Body of pancreas (tissue), 4 donors: ENCODE measurements at regions not wholly inside any gene's neighbourhood (a gene's known extent, or its start where the extent isn't known, plus 50 kb on each side); places are given as distances from the start of the nearest gene placed in this dataset.

ENCODE experiments used
- ATAC-seq: fragments of 150-250 bp; one replicate; pipeline ENCODE4 v1.9.1; 2016
- DNase-seq, 4 donors: peaks; one replicate each; pipeline ENCODE4 v3.0.0-alpha.2; 2019
- H3K27ac ChIP-seq, 4 donors: fragments of 200-600 bp; sonication (generic); 1 replicate in 3 of 4; 2 replicates in 1 of 4; pipeline versions ENCODE4 v1.5.1 to v1.6.1; 2016 to 2019; ENCODE audit warnings: mild to moderate bottlenecking in 1 of 4, mixed read lengths in 1 of 4, moderate library complexity in 1 of 4
- H3K27me3 ChIP-seq, 2 donors: fragments of 200-600 bp; sonication (generic); one replicate each; pipeline ENCODE4 v1.6.0; 2016; ENCODE audit warnings: mild to moderate bottlenecking in 1 of 2
- H3K36me3 ChIP-seq, 2 donors: fragments of 200-600 bp; sonication (generic); replicated peaks in 1 of 2; 2 replicates each; pipeline ENCODE4 v1.5.1; 2016; ENCODE audit warnings: low read depth in 2 of 2; ENCODE audit not compliant: insufficient read depth in 1 of 2
- H3K4me1 ChIP-seq: fragments of 200-600 bp; sonication (generic); one replicate; pipeline ENCODE4 v1.6.0; 2016
- H3K4me3 ChIP-seq, 2 donors: fragments of 200-600 bp; sonication (generic); 1 replicate in 1 of 2; 2 replicates in 1 of 2; pipeline ENCODE4 v1.5.1; 2016 to 2019
- H3K9me3 ChIP-seq, 3 donors: fragments of 200-600 bp; sonication (generic); 1 replicate in 2 of 3; 2 replicates in 1 of 3; pipeline ENCODE4 v1.5.1; 2016
- CTCF ChIP-seq, 7 experiments: fragments of 450-650 bp in 4 of 7; fragments of 200-600 bp in 3 of 7; sonication (generic) in 3 of 7; IDR thresholded peaks; one replicate each; pipeline ENCODE4 v1.5.1; 2016 to 2019; ENCODE audit warnings: antibody characterized with exemption in 7 of 7
- POLR2A ChIP-seq, 3 donors: fragments of 450-650 bp; IDR thresholded peaks; one replicate each; pipeline ENCODE4 v1.6.1; 2016; ENCODE audit warnings: antibody characterized with exemption in 3 of 3, mild to moderate bottlenecking in 2 of 3
- WGBS, 2 donors: methylation state at CpG; one replicate each; pipeline ENCODE4 v1.1.5; 2017; 5-methylcytosine and 5-hydroxymethylcytosine counted together
- intact Hi-C: fragments of 100-400 bp; cut with DNase I; formaldehyde crosslinking; loops from one replicate; pipeline ENCODE4 v1.15.1; 2023

- intact Hi-C loops = loop anchor here (10.0 kb wide), 1 partner anchor 210 kb away; no protein-coding TSS in a partner anchor
- TF ChIP-seq CTCF (IDR thresholded peaks at IDR 0.05) (no peak), POLR2A (IDR thresholded peaks at IDR 0.05) (no peak)
- no peak overlapping the region for H3K4me3 ChIP-seq
These were observed 79.5 kb upstream of the MAP2 start for GRCh38 chr2:209344349-209344748.

GRCh38 chr2:209348433-209348832 lies 75.4 kb upstream of the MAP2 start:
- 61 to 62% methylated on average over 5 to 6 of the region's 6 CpGs for WGBS, 2 donors
- Histone ChIP-seq H3K36me3 (no peaks in the 10 kb centered on the region), H3K27ac (no peak overlapping the region), H3K9me3 (no peaks in the 10 kb centered on the region), H3K4me3 (no peak overlapping the region), H3K27me3 (no peaks in the 10 kb centered on the region), H3K4me1 (no peaks in the 10 kb centered on the region)
- intact Hi-C loops = loop anchor here (10.0 kb wide), 1 partner anchor 206 kb away; no protein-coding TSS in a partner anchor
- no peak for TF ChIP-seq CTCF (IDR thresholded peaks at IDR 0.05)
- no peak for TF ChIP-seq POLR2A (IDR thresholded peaks at IDR 0.05)
- DNase-seq (no peak), ATAC-seq (no peak)

More at GRCh38 chr2:209344349-209344748, 79.5 kb upstream of the MAP2 start:
- no peak for ATAC-seq
- DNase-seq = no peak
- no peaks in the 10 kb centered on the region for H3K9me3 ChIP-seq
- no peaks in the 10 kb centered on the region for H3K4me1 ChIP-seq
- no peaks in the 10 kb centered on the region for H3K27me3 ChIP-seq
- no peak overlapping the region for H3K27ac ChIP-seq
- H3K36me3 ChIP-seq = no peaks in the 10 kb centered on the region
- 52 to 54% methylated on average over 3 of the region's 3 CpGs for WGBS, 2 donors

GRCh38 chr2:209351636-209352035 lies 72.2 kb upstream of the MAP2 start:
- no peak for TF ChIP-seq POLR2A (IDR thresholded peaks at IDR 0.05)
- no peak for TF ChIP-seq CTCF (IDR thresholded peaks at IDR 0.05)
- no peaks in the 10 kb centered on the region for H3K27me3 ChIP-seq
- no peak overlapping the region for H3K4me3 ChIP-seq
- ATAC-seq = no peak
- no peaks in the 10 kb centered on the region for H3K4me1 ChIP-seq
- intact Hi-C loops = no loop called here
- WGBS, 2 donors = 54 to 61% methylated on average over 3 of the region's 3 CpGs
- H3K36me3 ChIP-seq = no peaks in the 10 kb centered on the region
- H3K27ac ChIP-seq = no peak overlapping the region
- no peaks in the 10 kb centered on the region for H3K9me3 ChIP-seq
- no peak for DNase-seq

GRCh38 chr2:209358992-209359391 lies 64.9 kb upstream of the MAP2 start:
- DNase-seq = no peak
- intact Hi-C loops = no loop called here
- H3K27me3 ChIP-seq = no peaks in the 10 kb centered on the region

More at GRCh38 chr2:209358992-209359391, 64.9 kb upstream of the MAP2 start:
- Histone ChIP-seq H3K9me3 (no peaks in the 10 kb centered on the region), H3K27ac (no peak overlapping the region), H3K4me3 (no peak overlapping the region), H3K36me3 (no peaks in the 10 kb centered on the region), H3K4me1 (no peaks in the 10 kb centered on the region)
- WGBS, 2 donors = 77 to 80% methylated on average over 2 of the region's 2 CpGs
- TF ChIP-seq CTCF (IDR thresholded peaks at IDR 0.05) = no peak
- no peak for TF ChIP-seq POLR2A (IDR thresholded peaks at IDR 0.05)
- ATAC-seq = no peak
